HepG2 (cell line): ENCODE measurements at regions not wholly inside any gene's neighbourhood (a gene's known extent, or its start where the extent isn't known, plus 50 kb on each side); places are given as distances from the start of the nearest gene placed in this dataset.

Source experiments
- ATAC-seq: fragments of 200-7000 bp; cut with Tn5 transposase; 3 replicates; pipeline ENCODE4 v1.9.1; 2020; ENCODE audit warnings: mild to moderate bottlenecking, moderate library complexity
- BruUV-seq: library from RNA; stranded (reverse); fragments of 400-500 nt; replicated peaks from 2 replicates; lab custom pipeline; 2021; lab: Mats Ljungman, UMichigan
- CTCF ChIA-PET: fragments of 300-600 bp; formaldehyde crosslinking; extraction: SDS; loops from one replicate; lab custom pipeline; 2021; ENCODE audit warnings: low total read pairs, inconsistent platforms, low intra/inter-chr PET ratio; lab: Yijun Ruan, JAX
- POLR2A ChIA-PET: fragments of 350-600 bp; sonication (Branson Sonifier 250); formaldehyde crosslinking; loops from one replicate; lab custom pipeline; 2020; ENCODE audit warnings: antibody characterized with exemption, inconsistent platforms; lab: Yijun Ruan, JAX
- DNase-seq: peaks from one replicate; pipeline ENCODE4 v3.0.0-alpha.2; 2015; ENCODE audit warnings: low spot score
- FAIRE-seq: peaks from 3 replicates; lab custom pipeline; 2011; peaks lifted over from hg19 to GRCh38; lab: Jason Lieb, UNC
- H2AFZ ChIP-seq: one replicate; pipeline ENCODE4 v1.6.1; 2011; ENCODE audit warnings: low read length, inconsistent platforms
- H3K27ac ChIP-seq: fragments of 300-600 bp; 3 replicates; pipeline ENCODE4 v1.8.0; 2011; ENCODE audit warnings: mixed run types, mild to moderate bottlenecking, mixed read lengths, low read length, inconsistent platforms; ENCODE audit not compliant: insufficient read depth; ENCODE audit errors: extremely low read length
- H3K27me3 ChIP-seq, 2 experiments: fragments of 200-600 bp in 1 of 2; 2 replicates in 1 of 2; 3 replicates in 1 of 2; pipeline versions ENCODE4 v1.6.0 to v1.8.0; 2011; ENCODE audit warnings: low read length in 2 of 2, mild to moderate bottlenecking in 2 of 2, moderate library complexity in 2 of 2, inconsistent platforms in 1 of 2; ENCODE audit not compliant: insufficient read depth in 2 of 2, control insufficient read depth in 1 of 2
- H3K36me3 ChIP-seq, 2 experiments: fragments of 200-600 bp in 1 of 2; replicated peaks in 1 of 2; 2 replicates in 1 of 2; 3 replicates in 1 of 2; pipeline versions ENCODE4 v1.5.1 to v1.8.0; 2011; ENCODE audit warnings: low read length in 2 of 2, inconsistent platforms in 1 of 2; ENCODE audit not compliant: insufficient read depth in 2 of 2, control insufficient read depth in 1 of 2
- H3K4me1 ChIP-seq: 2 replicates; pipeline ENCODE4 v1.5.1; 2012; ENCODE audit warnings: low read length, inconsistent platforms; ENCODE audit not compliant: insufficient read depth
- H3K4me2 ChIP-seq: 2 replicates; pipeline ENCODE4 v1.6.0; 2011; ENCODE audit warnings: low read depth, low read length, inconsistent platforms
- H3K4me3 ChIP-seq, 3 experiments: fragments of 200-600 bp in 1 of 3; sonication (generic), shearing (Covaris generic) in 1 of 3; replicated peaks in 1 of 3; 2 replicates each; pipeline ENCODE4 v1.5.1; 2011 to 2016; ENCODE audit warnings: low read length in 3 of 3, inconsistent platforms in 2 of 3, low read depth in 2 of 3, mild to moderate bottlenecking in 2 of 3, control low read depth in 1 of 3, mixed read lengths in 1 of 3; ENCODE audit not compliant: insufficient read depth in 1 of 3
- H3K79me2 ChIP-seq: one replicate; pipeline ENCODE4 v1.6.1; 2011; ENCODE audit warnings: low read length, inconsistent platforms; ENCODE audit not compliant: insufficient read depth
- H3K9ac ChIP-seq: 2 replicates; pipeline ENCODE4 v1.6.0; 2011; ENCODE audit warnings: mild to moderate bottlenecking, low read depth, low read length, inconsistent platforms; ENCODE audit not compliant: insufficient read depth
- H3K9me3 ChIP-seq: 2 replicates; pipeline ENCODE4 v1.5.1; 2012; ENCODE audit warnings: mild to moderate bottlenecking, low read length
- H4K20me1 ChIP-seq: 2 replicates; pipeline ENCODE4 v1.6.0; 2011; ENCODE audit warnings: inconsistent platforms, mild to moderate bottlenecking, low read length, moderate library complexity; ENCODE audit not compliant: insufficient read depth
- ARID4A ChIP-seq: sonication (generic); formaldehyde crosslinking; IDR thresholded peaks from 2 replicates; pipeline ENCODE4 v1.5.0; 2020; ENCODE audit warnings: mild to moderate bottlenecking, missing genetic modification reagents, borderline replicate concordance
- E2F5 ChIP-seq: sonication (generic); formaldehyde crosslinking; conservative IDR thresholded peaks from 2 replicates; pipeline ENCODE4 v1.4.0; 2020; ENCODE audit warnings: missing genetic modification reagents
- FLYWCH1 ChIP-seq: sonication (generic); formaldehyde crosslinking; IDR thresholded peaks from 2 replicates; pipeline ENCODE4 v1.8.1; 2023; ENCODE audit warnings: mild to moderate bottlenecking, missing genetic modification reagents
- MEF2D ChIP-seq: sonication (generic); formaldehyde crosslinking; IDR thresholded peaks from 2 replicates; pipeline ENCODE4 v1.5.1; 2020; ENCODE audit warnings: mild to moderate bottlenecking, missing genetic modification reagents
- RXRA ChIP-seq: sonication (generic); formaldehyde crosslinking; IDR thresholded peaks from 2 replicates; pipeline ENCODE4 v1.5.1; 2020; ENCODE audit warnings: missing genetic modification reagents
- TEAD3 ChIP-seq: optimal IDR thresholded peaks from 2 replicates; pipeline ENCODE3; 2016; ENCODE audit warnings: borderline replicate concordance
- ZFX ChIP-seq: sonication (generic); formaldehyde crosslinking; IDR thresholded peaks from 2 replicates; pipeline ENCODE4 v1.4.0; 2020; ENCODE audit warnings: mild to moderate bottlenecking, low read depth, missing genetic modification reagents, moderate library complexity
- ZNF558 ChIP-seq: sonication (generic); formaldehyde crosslinking; IDR thresholded peaks from 2 replicates; pipeline ENCODE4 v1.9.0; 2022; ENCODE audit warnings: mild to moderate bottlenecking, missing genetic modification reagents, borderline replicate concordance
- ZNF607 ChIP-seq: sonication (generic); formaldehyde crosslinking; IDR thresholded peaks from 2 replicates; pipeline ENCODE4 v1.5.1; 2020; ENCODE audit warnings: missing genetic modification reagents, mild to moderate bottlenecking, borderline replicate concordance
- ZNF709 ChIP-seq: sonication (generic); formaldehyde crosslinking; IDR thresholded peaks from 2 replicates; pipeline ENCODE4 v1.5.0; 2020; ENCODE audit warnings: mild to moderate bottlenecking, missing genetic modification reagents
- ZNF761 ChIP-seq: sonication (generic); formaldehyde crosslinking; conservative IDR thresholded peaks from 2 replicates; pipeline ENCODE4 v1.4.0; 2020; ENCODE audit warnings: mild to moderate bottlenecking, missing genetic modification reagents
- ZNF841 ChIP-seq: sonication (generic); formaldehyde crosslinking; IDR thresholded peaks from 2 replicates; pipeline ENCODE4 v1.8.1; 2023; ENCODE audit warnings: missing genetic modification reagents, borderline replicate concordance
- in situ Hi-C: cut with HindIII; loops from 2 replicates; pipeline ENCODE4 v1.10.0; 2017; ENCODE audit warnings: low pct_unique_long_range_greater_than_20kb; ENCODE audit not compliant: extremely low pct_ligation_motif_present
- intact Hi-C: fragments of 100-400 bp; cut with micrococcal nuclease; formaldehyde crosslinking; loops from one replicate; pipeline ENCODE4 v1.10.0; 2022; ENCODE audit not compliant: unreplicated experiment
- TF ChIP-seq, protein P1 (sequence below): sonication (generic); formaldehyde crosslinking; IDR thresholded peaks from 2 replicates; pipeline ENCODE4 v1.8.0; 2022; ENCODE audit warnings: missing genetic modification reagents, mild to moderate bottlenecking, moderate library complexity, borderline replicate concordance
- TF ChIP-seq, protein P2 (sequence below): sonication (generic); formaldehyde crosslinking; IDR thresholded peaks from 2 replicates; pipeline ENCODE4 v1.4.0; 2020; ENCODE audit warnings: mild to moderate bottlenecking, missing genetic modification reagents
- TF ChIP-seq, protein P3 (sequence below): sonication (generic); formaldehyde crosslinking; IDR thresholded peaks from 2 replicates; pipeline ENCODE4; 2020; ENCODE audit warnings: missing genetic modification reagents, mild to moderate bottlenecking, borderline replicate concordance

DNA sequence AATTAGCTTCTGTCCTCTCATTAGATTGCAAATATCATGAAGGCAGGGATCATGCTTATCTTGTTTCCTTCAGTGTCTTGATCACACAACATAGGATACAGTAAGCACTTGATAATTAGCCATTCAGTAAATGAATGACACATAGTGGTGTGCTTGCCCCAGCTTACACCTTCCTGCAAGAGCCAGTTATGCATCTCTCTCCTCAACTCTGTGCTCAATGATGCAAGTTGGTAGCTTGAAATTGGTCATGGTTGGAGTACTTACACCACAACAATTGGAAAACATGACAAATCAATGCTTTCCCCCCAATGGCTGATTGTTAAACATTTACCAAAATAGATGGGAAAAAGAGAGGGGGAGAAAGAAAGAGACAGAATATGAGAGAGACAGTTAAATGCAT lies 129.2 kb downstream of the NUF2 start:
- H3K4me1 ChIP-seq: no peaks in the 10 kb centered on the region
- H3K4me3 ChIP-seq: no peak overlapping the region
- no peaks in the 10 kb centered on the region for H3K36me3 ChIP-seq
- no peaks in the 10 kb centered on the region for H3K79me2 ChIP-seq
- H3K27ac ChIP-seq: no peak overlapping the region
- no peak for DNase-seq
- no peaks in the 10 kb centered on the region for H3K9me3 ChIP-seq
- H3K27me3 ChIP-seq: no peaks in the 10 kb centered on the region
- no peak overlapping the region for H3K9ac ChIP-seq
- H2AFZ ChIP-seq: no peak overlapping the region
- FAIRE-seq: no peak
- in situ Hi-C loops (no loop called here), intact Hi-C loops (no loop called here)
- ATAC-seq: no peak
- H4K20me1 ChIP-seq: no peaks in the 10 kb centered on the region
- BruUV-seq: no TSS peak
- CTCF ChIA-PET: no interaction called here
- POLR2A ChIA-PET: no interaction called here
- no peak overlapping the region for H3K4me2 ChIP-seq
- TF ChIP-seq ZNF709 (no peak), ZNF761 (CRISPR knock-in tag) (no peak), FLYWCH1 (CRISPR knock-in tag) (no peak), ZNF841 (CRISPR knock-in tag) (no peak), RXRA (CRISPR knock-in tag) (no peak), E2F5 (CRISPR knock-in tag) (no peak), ZNF558 (CRISPR knock-in tag) (no peak), TEAD3 (CRISPR knock-in tag) (no peak), ARID4A (CRISPR knock-in tag) (no peak), ZFX (CRISPR knock-in tag) (no peak), MEF2D (CRISPR knock-in tag) (no peak), ZNF607 (no peak)
- TF ChIP-seq, protein P1, sequence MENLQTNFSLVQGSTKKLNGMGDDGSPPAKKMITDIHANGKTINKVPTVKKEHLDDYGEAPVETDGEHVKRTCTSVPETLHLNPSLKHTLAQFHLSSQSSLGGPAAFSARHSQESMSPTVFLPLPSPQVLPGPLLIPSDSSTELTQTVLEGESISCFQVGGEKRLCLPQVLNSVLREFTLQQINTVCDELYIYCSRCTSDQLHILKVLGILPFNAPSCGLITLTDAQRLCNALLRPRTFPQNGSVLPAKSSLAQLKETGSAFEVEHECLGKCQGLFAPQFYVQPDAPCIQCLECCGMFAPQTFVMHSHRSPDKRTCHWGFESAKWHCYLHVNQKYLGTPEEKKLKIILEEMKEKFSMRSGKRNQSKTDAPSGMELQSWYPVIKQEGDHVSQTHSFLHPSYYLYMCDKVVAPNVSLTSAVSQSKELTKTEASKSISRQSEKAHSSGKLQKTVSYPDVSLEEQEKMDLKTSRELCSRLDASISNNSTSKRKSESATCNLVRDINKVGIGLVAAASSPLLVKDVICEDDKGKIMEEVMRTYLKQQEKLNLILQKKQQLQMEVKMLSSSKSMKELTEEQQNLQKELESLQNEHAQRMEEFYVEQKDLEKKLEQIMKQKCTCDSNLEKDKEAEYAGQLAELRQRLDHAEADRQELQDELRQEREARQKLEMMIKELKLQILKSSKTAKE: no peak
- TF ChIP-seq, protein P2, sequence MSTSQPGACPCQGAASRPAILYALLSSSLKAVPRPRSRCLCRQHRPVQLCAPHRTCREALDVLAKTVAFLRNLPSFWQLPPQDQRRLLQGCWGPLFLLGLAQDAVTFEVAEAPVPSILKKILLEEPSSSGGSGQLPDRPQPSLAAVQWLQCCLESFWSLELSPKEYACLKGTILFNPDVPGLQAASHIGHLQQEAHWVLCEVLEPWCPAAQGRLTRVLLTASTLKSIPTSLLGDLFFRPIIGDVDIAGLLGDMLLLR (CRISPR knock-in tag): no peak
- TF ChIP-seq, protein P3, sequence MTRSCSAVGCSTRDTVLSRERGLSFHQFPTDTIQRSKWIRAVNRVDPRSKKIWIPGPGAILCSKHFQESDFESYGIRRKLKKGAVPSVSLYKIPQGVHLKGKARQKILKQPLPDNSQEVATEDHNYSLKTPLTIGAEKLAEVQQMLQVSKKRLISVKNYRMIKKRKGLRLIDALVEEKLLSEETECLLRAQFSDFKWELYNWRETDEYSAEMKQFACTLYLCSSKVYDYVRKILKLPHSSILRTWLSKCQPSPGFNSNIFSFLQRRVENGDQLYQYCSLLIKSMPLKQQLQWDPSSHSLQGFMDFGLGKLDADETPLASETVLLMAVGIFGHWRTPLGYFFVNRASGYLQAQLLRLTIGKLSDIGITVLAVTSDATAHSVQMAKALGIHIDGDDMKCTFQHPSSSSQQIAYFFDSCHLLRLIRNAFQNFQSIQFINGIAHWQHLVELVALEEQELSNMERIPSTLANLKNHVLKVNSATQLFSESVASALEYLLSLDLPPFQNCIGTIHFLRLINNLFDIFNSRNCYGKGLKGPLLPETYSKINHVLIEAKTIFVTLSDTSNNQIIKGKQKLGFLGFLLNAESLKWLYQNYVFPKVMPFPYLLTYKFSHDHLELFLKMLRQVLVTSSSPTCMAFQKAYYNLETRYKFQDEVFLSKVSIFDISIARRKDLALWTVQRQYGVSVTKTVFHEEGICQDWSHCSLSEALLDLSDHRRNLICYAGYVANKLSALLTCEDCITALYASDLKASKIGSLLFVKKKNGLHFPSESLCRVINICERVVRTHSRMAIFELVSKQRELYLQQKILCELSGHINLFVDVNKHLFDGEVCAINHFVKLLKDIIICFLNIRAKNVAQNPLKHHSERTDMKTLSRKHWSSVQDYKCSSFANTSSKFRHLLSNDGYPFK (CRISPR knock-in tag): no peak
